KOPT-K1 (cell line): ENCODE measurements at regions not wholly inside any gene's neighbourhood (a gene's known extent, or its start where the extent isn't known, plus 50 kb on each side); places are given as distances from the start of the nearest gene placed in this dataset.

ENCODE experiments used
- H3K27ac ChIP-seq: fragments of 200-600 bp; sonication (generic); 2 replicates; pipeline ENCODE4 v1.5.1; 2016; ENCODE audit warnings: antibody characterized with exemption, mild to moderate bottlenecking, low read depth, low read length; ENCODE audit not compliant: poor library complexity, severe bottlenecking
- H3K36me3 ChIP-seq: fragments of 200-600 bp; sonication (generic); 2 replicates; pipeline ENCODE4 v1.5.1; 2017; ENCODE audit warnings: antibody characterized with exemption, mild to moderate bottlenecking, low read length, moderate library complexity; ENCODE audit not compliant: insufficient read depth
- H3K9me3 ChIP-seq: fragments of 200-600 bp; sonication (generic); 2 replicates; pipeline ENCODE4 v1.5.1; 2017; ENCODE audit warnings: antibody characterized with exemption, low read length, mild to moderate bottlenecking; ENCODE audit not compliant: insufficient read depth, poor library complexity, severe bottlenecking

- Histone ChIP-seq H3K9me3 (no peaks in the 10 kb centered on the region), H3K36me3 (no peaks in the 10 kb centered on the region), H3K27ac (no peak overlapping the region)
These were observed 623.8 kb upstream of the CHORDC1 start for GRCh38 chr11:90846628-90847027.

- H3K27ac ChIP-seq, result no peak overlapping the region
- H3K9me3 ChIP-seq, result no peaks in the 10 kb centered on the region
These were observed 623.0 kb upstream of the CHORDC1 start for GRCh38 chr11:90845799-90846198.

GRCh38 chr11:90845126-90845525 lies 622.3 kb upstream of the CHORDC1 start:
- H3K9me3 ChIP-seq, result no peaks in the 10 kb centered on the region
- no peaks in the 10 kb centered on the region for H3K36me3 ChIP-seq
- H3K27ac ChIP-seq, result no peak overlapping the region

More at GRCh38 chr11:90845799-90846198, 623.0 kb upstream of the CHORDC1 start:
- no peaks in the 10 kb centered on the region for H3K36me3 ChIP-seq

GRCh38 chr11:90844041-90844440 lies 621.2 kb upstream of the CHORDC1 start:
- H3K9me3 ChIP-seq, result no peaks in the 10 kb centered on the region
- no peaks in the 10 kb centered on the region for H3K36me3 ChIP-seq
- no peak overlapping the region for H3K27ac ChIP-seq

GRCh38 chr11:90842681-90843080 lies 619.8 kb upstream of the CHORDC1 start:
- H3K9me3 ChIP-seq, result no peaks in the 10 kb centered on the region
- no peaks in the 10 kb centered on the region for H3K36me3 ChIP-seq
- no peak overlapping the region for H3K27ac ChIP-seq

GRCh38 chr11:90840071-90840470 lies 617.2 kb upstream of the CHORDC1 start:
- no peaks in the 10 kb centered on the region for H3K9me3 ChIP-seq
- no peak overlapping the region for H3K27ac ChIP-seq
- H3K36me3 ChIP-seq, result no peaks in the 10 kb centered on the region

- Histone ChIP-seq H3K27ac (no peak overlapping the region), H3K9me3 (no peaks in the 10 kb centered on the region)
These were observed 613.2 kb upstream of the CHORDC1 start for GRCh38 chr11:90836031-90836430.

GRCh38 chr11:90823446-90823845 lies 600.6 kb upstream of the CHORDC1 start:
- H3K36me3 ChIP-seq, result no peaks in the 10 kb centered on the region
- H3K27ac ChIP-seq, result no peak overlapping the region
- H3K9me3 ChIP-seq, result no peaks in the 10 kb centered on the region

More at GRCh38 chr11:90836031-90836430, 613.2 kb upstream of the CHORDC1 start:
- H3K36me3 ChIP-seq, result no peaks in the 10 kb centered on the region

GRCh38 chr11:90822996-90823395 lies 600.1 kb upstream of the CHORDC1 start:
- Histone ChIP-seq H3K27ac (no peak overlapping the region), H3K36me3 (no peaks in the 10 kb centered on the region), H3K9me3 (no peaks in the 10 kb centered on the region)

- Histone ChIP-seq H3K36me3 (no peaks in the 10 kb centered on the region), H3K9me3 (no peaks in the 10 kb centered on the region), H3K27ac (no peak overlapping the region)
These were observed 595.4 kb upstream of the CHORDC1 start for GRCh38 chr11:90818196-90818745.

GRCh38 chr11:90809581-90809980 lies 586.7 kb upstream of the CHORDC1 start:
- Histone ChIP-seq H3K9me3 (no peaks in the 10 kb centered on the region), H3K27ac (no peak overlapping the region), H3K36me3 (no peaks in the 10 kb centered on the region)

GRCh38 chr11:90805172-90805571 lies 582.3 kb upstream of the CHORDC1 start:
- Histone ChIP-seq H3K27ac (no peak overlapping the region), H3K9me3 (no peaks in the 10 kb centered on the region), H3K36me3 (no peaks in the 10 kb centered on the region)

GRCh38 chr11:90803831-90804230 lies 581.0 kb upstream of the CHORDC1 start:
- H3K27ac ChIP-seq, result no peak overlapping the region
- no peaks in the 10 kb centered on the region for H3K9me3 ChIP-seq
- H3K36me3 ChIP-seq, result no peaks in the 10 kb centered on the region

- Histone ChIP-seq H3K36me3 (no peaks in the 10 kb centered on the region), H3K27ac (no peak overlapping the region), H3K9me3 (no peaks in the 10 kb centered on the region)
These were observed 580.5 kb upstream of the CHORDC1 start for GRCh38 chr11:90803366-90803765.

- Histone ChIP-seq H3K27ac (no peak overlapping the region), H3K9me3 (no peaks in the 10 kb centered on the region)
These were observed 575.9 kb upstream of the CHORDC1 start for GRCh38 chr11:90798769-90799168.

GRCh38 chr11:90795746-90796145 lies 572.9 kb upstream of the CHORDC1 start:
- H3K27ac ChIP-seq, result no peak overlapping the region
- H3K36me3 ChIP-seq, result no peaks in the 10 kb centered on the region
- H3K9me3 ChIP-seq, result no peaks in the 10 kb centered on the region

More at GRCh38 chr11:90798769-90799168, 575.9 kb upstream of the CHORDC1 start:
- H3K36me3 ChIP-seq, result no peaks in the 10 kb centered on the region
